H9 (cell line): ENCODE measurements at regions not wholly inside any gene's neighbourhood (a gene's known extent, or its start where the extent isn't known, plus 50 kb on each side); places are given as distances from the start of the nearest gene placed in this dataset.

ENCODE experiments used
- DNase-seq: peaks from one replicate; pipeline ENCODE4 v3.0.0-alpha.2; 2017
- H2AFZ ChIP-seq: one replicate; pipeline ENCODE4 v1.6.1; 2013; ENCODE audit warnings: mild to moderate bottlenecking, low read length, control low read depth, moderate library complexity
- H2AK5ac ChIP-seq: 2 replicates; pipeline ENCODE4 v1.6.1; 2013; ENCODE audit warnings: low read length, control low read depth, mixed read lengths; ENCODE audit not compliant: insufficient read length
- H2BK120ac ChIP-seq: one replicate; pipeline ENCODE4 v1.6.1; 2013; ENCODE audit warnings: low read depth, mild to moderate bottlenecking, low read length, control low read depth, inconsistent platforms; ENCODE audit not compliant: poor library complexity, severe bottlenecking
- H2BK12ac ChIP-seq: 2 replicates; pipeline ENCODE4 v1.6.1; 2013; ENCODE audit warnings: low read length, control low read depth, mixed read lengths, low read depth; ENCODE audit not compliant: insufficient read length
- H2BK15ac ChIP-seq: 2 replicates; pipeline ENCODE4 v1.6.1; 2013; ENCODE audit warnings: low read depth, low read length, control low read depth
- H2BK20ac ChIP-seq: one replicate; pipeline ENCODE4 v1.6.1; 2013; ENCODE audit warnings: low read depth, mild to moderate bottlenecking, low read length, control low read depth, inconsistent platforms; ENCODE audit not compliant: poor library complexity, severe bottlenecking
- H2BK5ac ChIP-seq: 2 replicates; pipeline ENCODE4 v1.6.1; 2013; ENCODE audit warnings: low read length, control low read depth, mixed read lengths; ENCODE audit not compliant: insufficient read length
- H3K14ac ChIP-seq: 2 replicates; pipeline ENCODE4 v1.6.1; 2013; ENCODE audit warnings: low read length, control low read depth; ENCODE audit not compliant: insufficient read depth
- H3K18ac ChIP-seq: 2 replicates; pipeline ENCODE4 v1.6.1; 2013; ENCODE audit warnings: low read depth, mild to moderate bottlenecking, mixed read lengths, low read length, control low read depth; ENCODE audit not compliant: insufficient read length
- H3K23ac ChIP-seq: 2 replicates; pipeline ENCODE4 v1.6.1; 2013; ENCODE audit warnings: low read length, control low read depth, mixed read lengths, low read depth; ENCODE audit not compliant: insufficient read length
- H3K23me2 ChIP-seq: 2 replicates; pipeline ENCODE4 v1.6.1; 2013; ENCODE audit warnings: low read depth, mild to moderate bottlenecking, mixed read lengths, low read length, control low read depth; ENCODE audit not compliant: insufficient read length, poor library complexity, severe bottlenecking
- H3K27ac ChIP-seq: 2 replicates; pipeline ENCODE4 v1.5.1; 2013; ENCODE audit warnings: low read length, control low read depth, mixed read lengths, low read depth; ENCODE audit not compliant: insufficient read length
- H3K27me3 ChIP-seq: 2 replicates; pipeline ENCODE4 v1.6.1; 2013; ENCODE audit warnings: low read length, control low read depth, inconsistent platforms; ENCODE audit not compliant: insufficient read depth
- H3K4ac ChIP-seq: 2 replicates; pipeline ENCODE4 v1.6.1; 2013; ENCODE audit warnings: low read depth, mild to moderate bottlenecking, control low read depth, inconsistent platforms, low read length, moderate library complexity
- H3K4me1 ChIP-seq: 2 replicates; pipeline ENCODE4 v1.6.1; 2013; ENCODE audit warnings: low read length, control low read depth, inconsistent platforms; ENCODE audit not compliant: insufficient read depth
- H3K4me2 ChIP-seq: 2 replicates; pipeline ENCODE4 v1.6.1; 2013; ENCODE audit warnings: low read length, control low read depth, mixed read lengths; ENCODE audit not compliant: insufficient read length, insufficient read depth
- H3K56ac ChIP-seq: 2 replicates; pipeline ENCODE4 v1.6.1; 2013; ENCODE audit warnings: low read depth, mild to moderate bottlenecking, mixed read lengths, low read length, control low read depth; ENCODE audit not compliant: insufficient read length
- H3K79me1 ChIP-seq: 2 replicates; pipeline ENCODE4 v1.6.1; 2013; ENCODE audit warnings: low read depth, mild to moderate bottlenecking, moderate library complexity, low read length, control low read depth, inconsistent platforms; ENCODE audit not compliant: insufficient read depth, poor library complexity, severe bottlenecking
- H3K79me2 ChIP-seq: 2 replicates; pipeline ENCODE4 v1.6.1; 2013; ENCODE audit warnings: low read length, control low read depth, inconsistent platforms; ENCODE audit not compliant: insufficient read depth
- H3K9ac ChIP-seq: 2 replicates; pipeline ENCODE4 v1.6.1; 2013; ENCODE audit warnings: low read length, control low read depth, mixed read lengths; ENCODE audit not compliant: insufficient read length; ENCODE audit errors: extremely low read depth
- H3K9me3 ChIP-seq: one replicate; pipeline ENCODE4 v1.6.1; 2013; ENCODE audit warnings: low read depth, low read length, inconsistent platforms; ENCODE audit not compliant: control insufficient read depth
- H3T11ph ChIP-seq: one replicate; pipeline ENCODE4 v1.6.1; 2013; ENCODE audit warnings: mild to moderate bottlenecking, low read length, control low read depth, inconsistent platforms
- H4K20me1 ChIP-seq: one replicate; pipeline ENCODE4 v1.6.1; 2013; ENCODE audit not compliant: control insufficient read depth, insufficient read length, insufficient read depth
- H4K5ac ChIP-seq: 2 replicates; pipeline ENCODE4 v1.6.1; 2013; ENCODE audit warnings: low read depth, mild to moderate bottlenecking, mixed read lengths, low read length, control low read depth; ENCODE audit not compliant: insufficient read length
- H4K8ac ChIP-seq: replicated peaks from 2 replicates; pipeline ENCODE4 v1.6.1; 2013; ENCODE audit warnings: low read length, control low read depth, mixed read lengths, low read depth; ENCODE audit not compliant: insufficient read length
- H4K91ac ChIP-seq: 2 replicates; pipeline ENCODE4 v1.6.1; 2013; ENCODE audit warnings: low read depth, mild to moderate bottlenecking, moderate library complexity, mixed read lengths, low read length, control low read depth; ENCODE audit not compliant: insufficient read length
- H3K27ac Mint-ChIP-seq, 3 experiments: 2 replicates in 2 of 3; 3 replicates in 1 of 3; pipeline ENCODE4 v1.8.0; 2020 to 2021; ENCODE audit warnings: mixed read lengths in 3 of 3, mild to moderate bottlenecking in 1 of 3, moderate library complexity in 1 of 3
- H3K27me3 Mint-ChIP-seq: 2 replicates; pipeline ENCODE4 v1.8.0; 2021; ENCODE audit warnings: low read depth, mild to moderate bottlenecking, moderate library complexity, mixed read lengths
- H3K36me3 Mint-ChIP-seq, 3 experiments: 2 replicates in 2 of 3; 3 replicates in 1 of 3; pipeline ENCODE4 v1.8.0; 2020 to 2021; ENCODE audit warnings: low read depth in 3 of 3, mixed read lengths in 3 of 3; ENCODE audit not compliant: insufficient read depth in 1 of 3
- H3K4me1 Mint-ChIP-seq, 2 experiments: 2 replicates each; pipeline ENCODE4 v1.8.0; 2020; ENCODE audit warnings: mixed read lengths in 2 of 2
- H3K4me3 Mint-ChIP-seq, 2 experiments: 2 replicates in 1 of 2; 3 replicates in 1 of 2; pipeline ENCODE4 v1.8.0; 2020 to 2021; ENCODE audit warnings: mild to moderate bottlenecking in 2 of 2, mixed read lengths in 2 of 2, moderate library complexity in 1 of 2
- H3K9me3 Mint-ChIP-seq, 2 experiments: 2 replicates in 1 of 2; 3 replicates in 1 of 2; pipeline ENCODE4 v1.8.0; 2020; ENCODE audit warnings: mild to moderate bottlenecking in 2 of 2, mixed read lengths in 2 of 2, moderate library complexity in 1 of 2
- CTCF ChIP-seq: fragments of 200-600 bp; sonication (generic); conservative IDR thresholded peaks from 3 replicates; pipeline ENCODE4 v1.8.0; 2021; ENCODE audit warnings: antibody characterized with exemption, mild to moderate bottlenecking
- WGBS: extraction: QIAGEN DNeasy Blood & Tissue Kit; methylation state at CpG from one replicate; pipeline ENCODE4 v1.1.7; 2013; ENCODE audit warnings: missing lambda C conversion rate, low lambda C conversion rate, mixed read lengths; ENCODE audit not compliant: insufficient read length; ENCODE audit errors: extremely low coverage; 5-methylcytosine and 5-hydroxymethylcytosine counted together

GRCh38 chr14:76706811-76707210, 54.5 kb upstream of the VASH1 start:
- DNase-seq, result no peak
- H3K18ac ChIP-seq, result no peak overlapping the region
- Mint-ChIP-seq H3K27ac (no peak overlapping the region; a peak in 1 of 7 replicates), H3K4me3 (no peak overlapping the region), H3K4me1 (peaks cover 0 to 7% of the 10 kb centered on the region in 2 experiments; a peak in 1 of 4 replicates), H3K27me3 (peaks cover 5% of the 10 kb centered on the region; the same call in 1 of the 2 replicates), H3K9me3 (no peaks in the 10 kb centered on the region; a peak in 1 of 5 replicates), H3K36me3 (no peaks in the 10 kb centered on the region)
- no peak overlapping the region for H2BK5ac ChIP-seq
- H3K23ac ChIP-seq, result no peak overlapping the region
- H2AFZ ChIP-seq, result no peak overlapping the region
- H2BK15ac ChIP-seq, result no peak overlapping the region
- no peak for TF ChIP-seq CTCF
- H3K4me2 ChIP-seq, result no peak overlapping the region
- no peaks in the 10 kb centered on the region for H3K79me2 ChIP-seq
- no peak overlapping the region for H3K4ac ChIP-seq
- H2AK5ac ChIP-seq, result no peak overlapping the region
- no peak overlapping the region for H4K91ac ChIP-seq
- H3K14ac ChIP-seq, result no peak overlapping the region
- H3K4me1 ChIP-seq, result no peaks in the 10 kb centered on the region
- H3K56ac ChIP-seq, result no peak overlapping the region
- no peak overlapping the region for H2BK20ac ChIP-seq
- H3K27ac ChIP-seq, result no peak overlapping the region
- no peaks in the 10 kb centered on the region for H4K20me1 ChIP-seq
- no peak overlapping the region for H3T11ph ChIP-seq
- no peaks in the 10 kb centered on the region for H3K27me3 ChIP-seq
- no peaks in the 10 kb centered on the region for H3K79me1 ChIP-seq
- no CpG with 5 or more reads among the region's 29 CpGs for WGBS
- no peak overlapping the region for H2BK120ac ChIP-seq
- no peak overlapping the region for H2BK12ac ChIP-seq
- no peaks in the 10 kb centered on the region for H3K23me2 ChIP-seq
- H4K5ac ChIP-seq, result no peak overlapping the region
- H4K8ac ChIP-seq, result no peak overlapping the region
- no peak overlapping the region for H3K9ac ChIP-seq
- no peaks in the 10 kb centered on the region for H3K9me3 ChIP-seq
